Mesenchymal stem cell (in vitro differentiated cells and primary cell): ENCODE measurements at regions not wholly inside any gene's neighbourhood (a gene's known extent, or its start where the extent isn't known, plus 50 kb on each side); places are given as distances from the start of the nearest gene placed in this dataset.

Experiments used
- DNase-seq: peaks from one replicate; pipeline ENCODE4 v3.0.0-alpha.2; 2013
- H2AFZ ChIP-seq: one replicate; pipeline ENCODE4 v1.6.1; 2013; ENCODE audit warnings: low read depth, mild to moderate bottlenecking, control low read depth, inconsistent platforms, low read length, moderate library complexity
- H2AK5ac ChIP-seq: 2 replicates; pipeline ENCODE4 v1.6.1; 2013; ENCODE audit warnings: low read length, moderate library complexity, mild to moderate bottlenecking, inconsistent platforms; ENCODE audit not compliant: severe bottlenecking
- H2BK120ac ChIP-seq: one replicate; pipeline ENCODE4 v1.6.1; 2013; ENCODE audit warnings: low read depth, mild to moderate bottlenecking, inconsistent platforms, low read length, moderate library complexity
- H2BK12ac ChIP-seq, 2 experiments: one replicate each; pipeline ENCODE4 v1.6.1; 2013; ENCODE audit warnings: inconsistent platforms in 2 of 2, low read length in 2 of 2, mild to moderate bottlenecking in 2 of 2, moderate library complexity in 2 of 2, control low read depth in 1 of 2
- H2BK15ac ChIP-seq: one replicate; pipeline ENCODE4 v1.6.1; 2013; ENCODE audit warnings: mild to moderate bottlenecking, low read depth, inconsistent platforms; ENCODE audit not compliant: poor library complexity, severe bottlenecking
- H2BK5ac ChIP-seq: 2 replicates; pipeline ENCODE4 v1.6.1; 2013; ENCODE audit warnings: low read depth, mild to moderate bottlenecking, low read length, control low read depth, inconsistent platforms; ENCODE audit not compliant: poor library complexity, severe bottlenecking
- H3K14ac ChIP-seq, 2 experiments: one replicate each; pipeline ENCODE4 v1.6.1; 2013; ENCODE audit warnings: inconsistent platforms in 2 of 2, low read length in 2 of 2, control low read depth in 1 of 2, mild to moderate bottlenecking in 1 of 2, moderate library complexity in 1 of 2
- H3K18ac ChIP-seq, 2 experiments: one replicate each; pipeline ENCODE4 v1.6.1; 2013; ENCODE audit warnings: inconsistent platforms in 2 of 2, low read length in 2 of 2, control low read depth in 1 of 2, low read depth in 1 of 2, mild to moderate bottlenecking in 1 of 2
- H3K23ac ChIP-seq, 2 experiments: one replicate each; pipeline ENCODE4 v1.6.1; 2013; ENCODE audit warnings: inconsistent platforms in 2 of 2, low read length in 2 of 2, mild to moderate bottlenecking in 2 of 2, moderate library complexity in 2 of 2, control low read depth in 1 of 2
- H3K27ac ChIP-seq: 2 replicates; pipeline ENCODE4 v1.5.1; 2013; ENCODE audit warnings: mild to moderate bottlenecking, moderate library complexity, low read length, control low read depth, inconsistent platforms; ENCODE audit not compliant: poor library complexity, severe bottlenecking
- H3K27me3 ChIP-seq, 2 experiments: 2 replicates each; pipeline versions ENCODE4 v1.6.1 to v1.7.0; 2013; ENCODE audit warnings: low read length in 2 of 2, mild to moderate bottlenecking in 2 of 2, moderate library complexity in 2 of 2, control low read depth in 1 of 2, inconsistent platforms in 1 of 2; ENCODE audit not compliant: control insufficient read depth in 1 of 2, insufficient read depth in 1 of 2
- H3K36me3 ChIP-seq, 2 experiments: 2 replicates each; pipeline versions ENCODE4 v1.6.1 to v1.7.0; 2013; ENCODE audit warnings: low read length in 2 of 2, control low read depth in 1 of 2, inconsistent platforms in 1 of 2, low read depth in 1 of 2, mild to moderate bottlenecking in 1 of 2; ENCODE audit not compliant: insufficient read depth in 2 of 2, control insufficient read depth in 1 of 2
- H3K4ac ChIP-seq, 2 experiments: one replicate each; pipeline ENCODE4 v1.6.1; 2013; ENCODE audit warnings: inconsistent platforms in 2 of 2, low read length in 2 of 2, mild to moderate bottlenecking in 2 of 2, moderate library complexity in 2 of 2, control low read depth in 1 of 2, low read depth in 1 of 2
- H3K4me1 ChIP-seq: 2 replicates; pipeline ENCODE4 v1.6.1; 2013; ENCODE audit warnings: low read depth, low read length, control low read depth; ENCODE audit not compliant: control insufficient read depth, insufficient read depth
- H3K4me2 ChIP-seq: 2 replicates; pipeline ENCODE4 v1.6.1; 2013; ENCODE audit warnings: low read length, mild to moderate bottlenecking, inconsistent platforms; ENCODE audit not compliant: poor library complexity, severe bottlenecking
- H3K4me3 ChIP-seq, 2 experiments: 2 replicates each; pipeline versions ENCODE4 v1.5.1 to v1.7.0; 2013; ENCODE audit warnings: low read length in 2 of 2, mild to moderate bottlenecking in 2 of 2, control low read depth in 1 of 2, low read depth in 1 of 2; ENCODE audit not compliant: insufficient read depth in 1 of 2
- H3K79me1 ChIP-seq: replicated peaks from 2 replicates; pipeline ENCODE4 v1.6.1; 2013; ENCODE audit warnings: mild to moderate bottlenecking, control low read depth, low read length, inconsistent platforms; ENCODE audit not compliant: poor library complexity, severe bottlenecking
- H3K9ac ChIP-seq: 2 replicates; pipeline ENCODE4 v1.7.0; 2013; ENCODE audit warnings: mild to moderate bottlenecking, low read length, moderate library complexity
- H3K9me3 ChIP-seq: 2 replicates; pipeline ENCODE4 v1.7.0; 2013; ENCODE audit warnings: mild to moderate bottlenecking, low read length; ENCODE audit not compliant: control insufficient read depth
- H4K8ac ChIP-seq: one replicate; pipeline ENCODE4 v1.6.1; 2013; ENCODE audit warnings: inconsistent platforms, mild to moderate bottlenecking, low read length, moderate library complexity
- H4K91ac ChIP-seq: one replicate; pipeline ENCODE4 v1.6.1; 2013; ENCODE audit warnings: mild to moderate bottlenecking, low read length, inconsistent platforms
- WGBS: methylation state at CpG from one replicate; pipeline ENCODE4 v1.1.7; 2013; ENCODE audit warnings: mixed read lengths; 5-methylcytosine and 5-hydroxymethylcytosine counted together

GRCh38 chr1:188386666-188387065 lies 1557.9 kb downstream of the PLA2G4A start:
- no peak overlapping the region for H3K4ac ChIP-seq
- no peak overlapping the region for H2BK15ac ChIP-seq
- no peaks in the 10 kb centered on the region for H3K27me3 ChIP-seq
- no peak overlapping the region for H2BK120ac ChIP-seq
- no peak overlapping the region for H3K14ac ChIP-seq
- H3K79me1 ChIP-seq: no peaks in the 10 kb centered on the region
- H4K91ac ChIP-seq: peak overlapping the region; percentile 61
- peak overlapping the region in 1 of 2 experiments; percentile 28 for H3K18ac ChIP-seq
- peak overlapping the region in 1 of 2 experiments; percentile 42 for H2BK12ac ChIP-seq
- no peak overlapping the region for H3K27ac ChIP-seq
- H3K23ac ChIP-seq: no peak overlapping the region
- no peak overlapping the region for H3K9ac ChIP-seq
- WGBS: 81% methylated on average over 1 of the region's 3 CpGs
- H2AK5ac ChIP-seq: no peak overlapping the region
- H2AFZ ChIP-seq: no peak overlapping the region
- no peak overlapping the region for H3K4me3 ChIP-seq
- H3K36me3 ChIP-seq: no peaks in the 10 kb centered on the region
- peak overlapping the region; percentile 49 for H4K8ac ChIP-seq
- H2BK5ac ChIP-seq: no peak overlapping the region
- H3K9me3 ChIP-seq: peaks cover 14% of the 10 kb centered on the region
- H3K4me1 ChIP-seq: no peaks in the 10 kb centered on the region
- H3K4me2 ChIP-seq: no peak overlapping the region
- peak; percentile 71 for DNase-seq

- Histone ChIP-seq H3K23ac (no peak overlapping the region), H4K91ac (no peak overlapping the region), H3K4me2 (no peak overlapping the region), H2BK15ac (no peak overlapping the region), H2BK120ac (no peak overlapping the region), H3K9me3 (peaks cover 46% of the 10 kb centered on the region), H2AK5ac (no peak overlapping the region), H2BK5ac (no peak overlapping the region), H3K4ac (no peak overlapping the region), H3K18ac (no peak overlapping the region), H3K14ac (no peak overlapping the region), H4K8ac (no peak overlapping the region), H3K4me3 (no peak overlapping the region), H2AFZ (no peak overlapping the region), H3K9ac (no peak overlapping the region), H3K4me1 (no peaks in the 10 kb centered on the region), H3K36me3 (no peaks in the 10 kb centered on the region), H2BK12ac (no peak overlapping the region), H3K27me3 (no peaks in the 10 kb centered on the region), H3K27ac (no peak overlapping the region), H3K79me1 (no peaks in the 10 kb centered on the region)
- 91% methylated on average over 1 of the region's 1 CpG for WGBS
- peak; percentile 15 for DNase-seq
Measured at GRCh38 chr1:188394677-188395076, 1565.9 kb downstream of the PLA2G4A start.

- no peak overlapping the region for H3K4me2 ChIP-seq
- H3K27me3 ChIP-seq: no peaks in the 10 kb centered on the region
- H3K18ac ChIP-seq: no peak overlapping the region
- H2BK120ac ChIP-seq: no peak overlapping the region
- H3K36me3 ChIP-seq: no peaks in the 10 kb centered on the region
- no peak overlapping the region for H3K23ac ChIP-seq
- no peak overlapping the region for H3K4me3 ChIP-seq
- no peak overlapping the region for H3K14ac ChIP-seq
- no peak overlapping the region for H2BK5ac ChIP-seq
- H3K4ac ChIP-seq: no peak overlapping the region
- H2AFZ ChIP-seq: no peak overlapping the region
- H2BK12ac ChIP-seq: no peak overlapping the region
- no peak overlapping the region for H3K9ac ChIP-seq
- no peak overlapping the region for H2BK15ac ChIP-seq
- H3K4me1 ChIP-seq: no peaks in the 10 kb centered on the region
- 100% methylated on average over 1 of the region's 2 CpGs for WGBS
- no peak overlapping the region for H3K27ac ChIP-seq
- H3K9me3 ChIP-seq: peaks cover 39% of the 10 kb centered on the region
- no peak overlapping the region for H4K91ac ChIP-seq
- H3K79me1 ChIP-seq: no peaks in the 10 kb centered on the region
- no peak for DNase-seq
- no peak overlapping the region for H2AK5ac ChIP-seq
- no peak overlapping the region for H4K8ac ChIP-seq
Measured at GRCh38 chr1:188397521-188397920, 1568.8 kb downstream of the PLA2G4A start.

GRCh38 chr1:188402986-188403385 lies 1574.2 kb downstream of the PLA2G4A start:
- Histone ChIP-seq H2BK120ac (no peak overlapping the region), H2BK12ac (no peak overlapping the region), H3K79me1 (no peaks in the 10 kb centered on the region), H3K4ac (no peak overlapping the region), H2BK15ac (no peak overlapping the region), H3K27ac (no peak overlapping the region), H3K14ac (no peak overlapping the region), H3K9ac (no peak overlapping the region), H3K4me2 (no peak overlapping the region), H2AK5ac (no peak overlapping the region), H2AFZ (no peak overlapping the region), H2BK5ac (no peak overlapping the region), H3K4me3 (no peak overlapping the region), H3K36me3 (no peaks in the 10 kb centered on the region), H4K8ac (no peak overlapping the region), H3K18ac (no peak overlapping the region), H4K91ac (no peak overlapping the region), H3K27me3 (no peaks in the 10 kb centered on the region), H3K4me1 (no peaks in the 10 kb centered on the region), H3K23ac (no peak overlapping the region), H3K9me3 (peaks cover 13% of the 10 kb centered on the region)
- no CpG with 5 or more reads among the region's 3 CpGs for WGBS
- DNase-seq: no peak
